ENCODE measurements at regions not wholly inside any gene's neighbourhood (a gene's known extent, or its start where the extent isn't known, plus 50 kb on each side); places are given as distances from the start of the nearest gene placed in this dataset.
A peak's percentile ranks its signal among the peaks of the same experiment; 100 is the strongest.

GRCh38 chr12:126993898-126994297, 1273.1 kb upstream of the TMEM132C start:
- Histone ChIP-seq H3K36me3 (no peaks in the 10 kb centered on the region), H3K27me3 (peaks cover 0 to 2% (median 0%) of the 10 kb centered on the region in 4 donors), H3K9me3 (no peaks in the 10 kb centered on the region), H3K4me3 (no peak overlapping the region), H3K4me1 (no peaks in the 10 kb centered on the region), H3K27ac (replicated peaks in 1 of 4) (no peak overlapping the region)
- no peak for DNase-seq (ENCODE audit: extremely low spot score)
- WGBS = 95% methylated on average over 9 of the region's 9 CpGs
- intact Hi-C loops (cut with DNase I) = no loop called here
- TF ChIP-seq POLR2AphosphoS5 (IDR thresholded peaks at IDR 0.05) = no peak
- no peak for TF ChIP-seq EP300 (IDR thresholded peaks at IDR 0.05)
- TF ChIP-seq, protein P1, sequence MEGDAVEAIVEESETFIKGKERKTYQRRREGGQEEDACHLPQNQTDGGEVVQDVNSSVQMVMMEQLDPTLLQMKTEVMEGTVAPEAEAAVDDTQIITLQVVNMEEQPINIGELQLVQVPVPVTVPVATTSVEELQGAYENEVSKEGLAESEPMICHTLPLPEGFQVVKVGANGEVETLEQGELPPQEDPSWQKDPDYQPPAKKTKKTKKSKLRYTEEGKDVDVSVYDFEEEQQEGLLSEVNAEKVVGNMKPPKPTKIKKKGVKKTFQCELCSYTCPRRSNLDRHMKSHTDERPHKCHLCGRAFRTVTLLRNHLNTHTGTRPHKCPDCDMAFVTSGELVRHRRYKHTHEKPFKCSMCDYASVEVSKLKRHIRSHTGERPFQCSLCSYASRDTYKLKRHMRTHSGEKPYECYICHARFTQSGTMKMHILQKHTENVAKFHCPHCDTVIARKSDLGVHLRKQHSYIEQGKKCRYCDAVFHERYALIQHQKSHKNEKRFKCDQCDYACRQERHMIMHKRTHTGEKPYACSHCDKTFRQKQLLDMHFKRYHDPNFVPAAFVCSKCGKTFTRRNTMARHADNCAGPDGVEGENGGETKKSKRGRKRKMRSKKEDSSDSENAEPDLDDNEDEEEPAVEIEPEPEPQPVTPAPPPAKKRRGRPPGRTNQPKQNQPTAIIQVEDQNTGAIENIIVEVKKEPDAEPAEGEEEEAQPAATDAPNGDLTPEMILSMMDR (IDR thresholded peaks at IDR 0.05) = no peak
- TF ChIP-seq POLR2A (IDR thresholded peaks at IDR 0.05; ENCODE audit: low read depth) = no peak

GRCh38 chr12:126994599-126994998, 1272.4 kb upstream of the TMEM132C start:
- Histone ChIP-seq H3K27ac (replicated peaks in 1 of 4) (no peak overlapping the region), H3K27me3 (peaks cover 0 to 2% (median 0%) of the 10 kb centered on the region in 4 donors), H3K36me3 (no peaks in the 10 kb centered on the region), H3K9me3 (no peaks in the 10 kb centered on the region), H3K4me1 (no peaks in the 10 kb centered on the region), H3K4me3 (no peak overlapping the region)
- no peak for TF ChIP-seq POLR2A (IDR thresholded peaks at IDR 0.05; ENCODE audit: low read depth)
- TF ChIP-seq POLR2AphosphoS5 (IDR thresholded peaks at IDR 0.05) = no peak
- TF ChIP-seq EP300 (IDR thresholded peaks at IDR 0.05) = no peak
- DNase-seq (ENCODE audit: extremely low spot score) = no peak
- 74% methylated on average over 4 of the region's 4 CpGs for WGBS
- intact Hi-C loops (cut with DNase I) = no loop called here

DNA sequence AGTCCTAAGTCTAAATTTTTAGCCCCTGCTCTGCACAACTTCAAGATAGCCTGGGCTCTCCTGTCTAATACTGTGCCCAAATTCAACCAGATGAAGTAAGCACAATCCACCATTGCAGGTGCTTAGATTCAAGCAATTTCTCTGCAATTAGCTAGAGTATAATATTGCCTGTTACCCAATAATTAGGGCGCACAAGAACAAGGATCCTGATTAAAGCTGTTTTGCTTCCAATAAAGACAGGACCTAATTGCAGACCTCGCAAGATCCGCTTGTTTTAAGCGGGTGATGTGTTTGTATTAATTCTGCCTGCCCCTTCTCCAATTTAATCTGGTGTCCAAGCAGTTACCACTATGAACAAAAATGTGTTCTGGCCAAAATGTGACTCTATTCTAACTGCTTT, 1268.9 kb upstream of the TMEM132C start:
- Histone ChIP-seq H3K36me3 (no peaks in the 10 kb centered on the region), H3K4me1 (no peaks in the 10 kb centered on the region), H3K27me3 (peaks cover 0 to 2% (median 0%) of the 10 kb centered on the region in 4 donors), H3K9me3 (no peaks in the 10 kb centered on the region), H3K4me3 (no peak overlapping the region), H3K27ac (replicated peaks in 1 of 4) (no peak overlapping the region)
- intact Hi-C loops (cut with DNase I) = no loop called here
- no peak for DNase-seq (ENCODE audit: extremely low spot score)
- TF ChIP-seq POLR2AphosphoS5 (IDR thresholded peaks at IDR 0.05) = no peak
- TF ChIP-seq EP300 (IDR thresholded peaks at IDR 0.05) = no peak
- no peak for TF ChIP-seq POLR2A (IDR thresholded peaks at IDR 0.05; ENCODE audit: low read depth)
- TF ChIP-seq, protein P1 (IDR thresholded peaks at IDR 0.05) = no peak
- WGBS = 85% methylated on average over 4 of the region's 4 CpGs

GRCh38 chr12:126998747-126999285, 1268.2 kb upstream of the TMEM132C start:
- H3K4me1 ChIP-seq = no peaks in the 10 kb centered on the region
- intact Hi-C loops (cut with DNase I) = no loop called here
- H3K27ac ChIP-seq (replicated peaks in 1 of 4) = no peak overlapping the region
- H3K36me3 ChIP-seq = no peaks in the 10 kb centered on the region
- 54% methylated on average over 10 of the region's 10 CpGs for WGBS
- no peak for TF ChIP-seq EP300 (IDR thresholded peaks at IDR 0.05)
- no peak for TF ChIP-seq POLR2A (IDR thresholded peaks at IDR 0.05; ENCODE audit: low read depth)
- TF ChIP-seq, protein P1 (IDR thresholded peaks at IDR 0.05) = no peak
- no peak for TF ChIP-seq POLR2AphosphoS5 (IDR thresholded peaks at IDR 0.05)
- no peaks in the 10 kb centered on the region for H3K9me3 ChIP-seq
- DNase-seq (ENCODE audit: extremely low spot score) = peak; percentile 14
- H3K27me3 ChIP-seq = peaks cover 0 to 2% (median 0%) of the 10 kb centered on the region in 4 donors
- no peak overlapping the region for H3K4me3 ChIP-seq

DNA sequence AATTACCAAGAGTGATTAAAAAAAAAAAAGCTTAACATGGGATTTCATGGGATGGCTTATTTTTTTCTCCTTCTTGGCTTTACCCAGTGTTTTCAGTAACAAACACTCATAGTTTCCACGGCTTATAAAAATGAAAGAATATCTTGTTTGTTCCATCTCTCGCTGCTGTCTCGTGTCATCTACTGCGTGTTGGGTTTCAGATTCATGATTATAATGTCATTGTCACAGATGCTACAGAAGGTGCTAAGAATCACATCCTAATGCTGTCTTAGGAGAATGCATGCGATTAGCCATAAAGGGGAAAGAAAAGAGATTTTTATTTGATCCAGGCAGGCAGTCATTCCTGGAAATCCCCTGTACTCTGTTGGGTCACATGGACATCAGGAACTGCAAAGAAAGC, 1267.6 kb upstream of the TMEM132C start:
- no peaks in the 10 kb centered on the region for H3K36me3 ChIP-seq
- DNase-seq (ENCODE audit: extremely low spot score) = no peak
- intact Hi-C loops (cut with DNase I) = no loop called here
- H3K27ac ChIP-seq (replicated peaks in 1 of 4) = no peak overlapping the region
- H3K9me3 ChIP-seq = no peaks in the 10 kb centered on the region
- peaks cover 0 to 2% (median 0%) of the 10 kb centered on the region in 4 donors for H3K27me3 ChIP-seq
- no peak overlapping the region for H3K4me3 ChIP-seq
- WGBS = 84% methylated on average over 5 of the region's 5 CpGs
- H3K4me1 ChIP-seq = no peaks in the 10 kb centered on the region
- TF ChIP-seq EP300 (IDR thresholded peaks at IDR 0.05) (no peak), POLR2A (IDR thresholded peaks at IDR 0.05; ENCODE audit: low read depth) (no peak), POLR2AphosphoS5 (IDR thresholded peaks at IDR 0.05) (no peak)
- TF ChIP-seq, protein P1 (IDR thresholded peaks at IDR 0.05) = no peak
